ENCODE measurements at regions not wholly inside any gene's neighbourhood (a gene's known extent, or its start where the extent isn't known, plus 50 kb on each side); places are given as distances from the start of the nearest gene placed in this dataset.

DNA sequence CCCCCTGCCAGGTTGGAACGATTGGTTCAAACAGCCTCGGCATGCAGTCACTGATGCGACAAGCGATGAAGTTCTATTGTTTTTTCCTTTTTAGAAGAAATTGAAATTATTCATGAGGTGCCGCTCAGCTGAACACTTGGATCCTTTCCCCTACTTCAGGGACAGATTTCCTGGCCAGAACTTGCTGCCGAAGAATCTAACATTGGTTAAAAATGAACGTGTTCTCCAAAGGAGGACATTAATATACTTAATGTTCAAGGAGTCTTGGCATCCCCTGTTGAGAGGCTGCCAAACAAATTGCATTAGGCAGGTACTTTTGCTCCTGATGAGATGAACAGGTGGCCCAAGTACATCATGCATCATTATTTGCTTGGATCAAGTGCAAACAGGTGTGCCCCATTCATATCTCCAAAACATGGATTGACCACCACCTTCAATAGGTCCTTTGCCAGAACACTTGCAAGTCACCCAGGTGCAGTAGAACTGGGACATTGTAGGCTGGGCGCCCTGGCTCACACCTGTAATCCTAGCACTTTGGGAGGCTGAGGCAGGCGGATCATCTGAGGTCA lies 437.2 kb downstream of the HAPSTR1 start:
- 64 to 70% methylated on average over 7 to 9 of the region's 9 CpGs for WGBS, 2 donors
- H3K9me3 ChIP-seq, result peaks cover 0 to 7% (median 0%) of the 10 kb centered on the region in 3 donors
- H3K27me3 ChIP-seq, result no peaks in the 10 kb centered on the region
- no peak for DNase-seq
- no peaks in the 10 kb centered on the region for H3K36me3 ChIP-seq
- no peak overlapping the region for H3K27ac ChIP-seq
- intact Hi-C loops (cut with DNase I), result no loop called here
- H3K4me3 ChIP-seq, result no peak overlapping the region
- TF ChIP-seq CTCF (IDR thresholded peaks at IDR 0.05) (no peak), POLR2A (IDR thresholded peaks at IDR 0.05) (no peak)
- no peaks in the 10 kb centered on the region for H3K4me1 ChIP-seq

- Histone ChIP-seq H3K4me1 (no peaks in the 10 kb centered on the region), H3K4me3 (no peak overlapping the region), H3K9me3 (peaks cover 0 to 7% (median 0%) of the 10 kb centered on the region in 3 donors), H3K36me3 (no peaks in the 10 kb centered on the region), H3K27me3 (no peaks in the 10 kb centered on the region), H3K27ac (no peak overlapping the region)
- TF ChIP-seq CTCF (IDR thresholded peaks at IDR 0.05), result no peak
- no peak for TF ChIP-seq POLR2A (IDR thresholded peaks at IDR 0.05)
- 81 to 82% methylated on average over 3 of the region's 3 CpGs for WGBS, 2 donors
- intact Hi-C loops (cut with DNase I), result no loop called here
- no peak for DNase-seq
Observed at GRCh38 chr16:9533042-9533441, 441.6 kb downstream of the HAPSTR1 start.

- Histone ChIP-seq H3K4me3 (no peak overlapping the region), H3K27me3 (no peaks in the 10 kb centered on the region), H3K36me3 (no peaks in the 10 kb centered on the region), H3K27ac (no peak overlapping the region), H3K4me1 (no peaks in the 10 kb centered on the region), H3K9me3 (peaks cover 0 to 7% (median 0%) of the 10 kb centered on the region in 3 donors)
- no peak for TF ChIP-seq POLR2A (IDR thresholded peaks at IDR 0.05)
- TF ChIP-seq CTCF (IDR thresholded peaks at IDR 0.05), result no peak
- intact Hi-C loops (cut with DNase I), result no loop called here
- WGBS, 2 donors, result 34 to 57% methylated on average over 3 of the region's 3 CpGs
- DNase-seq, result no peak
Observed at GRCh38 chr16:9534759-9535158, 443.3 kb downstream of the HAPSTR1 start.

GRCh38 chr16:9536905-9537304 lies 445.5 kb downstream of the HAPSTR1 start:
- no peak for TF ChIP-seq POLR2A (IDR thresholded peaks at IDR 0.05)
- no peak for TF ChIP-seq CTCF (IDR thresholded peaks at IDR 0.05)
- H3K36me3 ChIP-seq, result no peaks in the 10 kb centered on the region
- 81 to 87% methylated on average over 3 of the region's 3 CpGs for WGBS, 2 donors

DNA sequence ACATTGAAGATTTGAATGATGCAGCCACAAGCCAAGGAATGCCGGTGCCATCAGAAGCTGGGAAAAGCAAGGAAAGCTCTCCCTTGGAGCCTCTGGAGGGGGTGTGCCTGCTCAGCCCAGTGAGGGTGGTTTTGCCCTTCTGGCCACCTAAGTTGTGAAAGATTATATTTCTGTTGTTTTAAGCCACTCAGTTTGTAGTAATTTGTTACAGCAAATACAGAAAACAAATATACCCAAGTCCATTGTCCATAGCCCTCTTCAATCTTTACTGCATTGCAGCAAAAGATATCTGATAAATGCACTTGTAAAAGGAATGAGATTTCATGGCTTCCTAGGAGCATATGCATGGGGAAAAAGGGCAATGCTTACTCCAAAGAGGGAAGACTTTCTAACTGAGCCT lies 447.9 kb downstream of the HAPSTR1 start:
- Histone ChIP-seq H3K27ac (no peak overlapping the region), H3K4me3 (no peak overlapping the region), H3K9me3 (no peaks in the 10 kb centered on the region), H3K36me3 (no peaks in the 10 kb centered on the region), H3K4me1 (no peaks in the 10 kb centered on the region), H3K27me3 (no peaks in the 10 kb centered on the region)
- 87 to 94% methylated on average over 1 of the region's 1 CpG for WGBS, 2 donors
- intact Hi-C loops (cut with DNase I), result no loop called here
- no peak for TF ChIP-seq POLR2A (IDR thresholded peaks at IDR 0.05)
- no peak for TF ChIP-seq CTCF (IDR thresholded peaks at IDR 0.05)
- no peak for DNase-seq

More at GRCh38 chr16:9536905-9537304, 445.5 kb downstream of the HAPSTR1 start:
- DNase-seq, result no peak
- no peak overlapping the region for H3K4me3 ChIP-seq
- H3K27ac ChIP-seq, result no peak overlapping the region
- peaks cover 0 to 7% (median 0%) of the 10 kb centered on the region in 3 donors for H3K9me3 ChIP-seq
- no peaks in the 10 kb centered on the region for H3K4me1 ChIP-seq
- intact Hi-C loops (cut with DNase I), result no loop called here
- no peaks in the 10 kb centered on the region for H3K27me3 ChIP-seq
